ENCODE measurements at regions not wholly inside any gene's neighbourhood (a gene's known extent, or its start where the extent isn't known, plus 50 kb on each side); places are given as distances from the start of the nearest gene placed in this dataset.

DNA sequence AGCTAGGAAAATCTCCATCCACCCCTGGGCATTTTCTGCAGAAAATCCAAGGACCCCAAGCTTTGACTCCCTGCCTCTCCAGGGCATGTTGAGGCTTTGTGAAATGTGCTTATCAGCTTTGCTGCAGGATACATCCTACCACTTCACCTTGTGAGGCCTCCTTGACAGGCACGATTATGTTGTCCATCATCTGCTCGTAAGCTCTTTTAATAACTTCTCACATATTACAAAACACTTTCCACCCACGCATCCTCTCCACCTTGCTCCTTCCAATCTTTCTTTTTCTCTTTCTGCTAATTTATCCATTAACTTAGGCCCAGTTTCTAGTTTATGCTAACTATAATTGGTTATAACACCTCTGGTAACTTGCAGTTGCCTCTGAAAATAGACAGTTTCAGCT, 147.0 kb upstream of the MTNR1B start:
- 0 out of 2 replicates have a peak, but pooled peaks cover 3% of the 10 kb centered on the region for H3K4me1 ChIP-seq (ENCODE audit: insufficient read depth)
- Mint-ChIP-seq H3K36me3 (ENCODE audit: low read depth) (peaks cover 9% of the 10 kb centered on the region; the same call in 2 of the 3 replicates), H3K27ac (no peak overlapping the region), H3K27me3 (ENCODE audit: insufficient read depth, low read depth, poor library complexity) (no peaks in the 10 kb centered on the region), H3K4me3 (no peak overlapping the region), H3K4me1 (peaks cover 7% of the 10 kb centered on the region; the same call in 2 of the 3 replicates), H3K9me3 (no peaks in the 10 kb centered on the region)
- ATAC-seq, result no peak
- no peak overlapping the region for H3K4me3 ChIP-seq
- no peak overlapping the region for H3K4me2 ChIP-seq
- no peaks in the 10 kb centered on the region for H3K36me3 ChIP-seq (ENCODE audit: insufficient read depth)
- no peak for DNase-seq (ENCODE audit: low spot score)
- no peaks in the 10 kb centered on the region for H3K27me3 ChIP-seq (ENCODE audit: insufficient read depth)
- no peaks in the 10 kb centered on the region for H3K9me2 ChIP-seq (ENCODE audit: insufficient read depth)
- TF ChIP-seq NANOG (IDR thresholded peaks at IDR 0.05; ENCODE audit: borderline replicate concordance), result no peak
- no peak for TF ChIP-seq CREB1 (CRISPR knock-in tag; IDR thresholded peaks at IDR 0.05; ENCODE audit: low read depth)
- no peak for TF ChIP-seq POLR2AphosphoS5 (IDR thresholded peaks at IDR 0.05; ENCODE audit: low read depth)
- TF ChIP-seq, protein P1, sequence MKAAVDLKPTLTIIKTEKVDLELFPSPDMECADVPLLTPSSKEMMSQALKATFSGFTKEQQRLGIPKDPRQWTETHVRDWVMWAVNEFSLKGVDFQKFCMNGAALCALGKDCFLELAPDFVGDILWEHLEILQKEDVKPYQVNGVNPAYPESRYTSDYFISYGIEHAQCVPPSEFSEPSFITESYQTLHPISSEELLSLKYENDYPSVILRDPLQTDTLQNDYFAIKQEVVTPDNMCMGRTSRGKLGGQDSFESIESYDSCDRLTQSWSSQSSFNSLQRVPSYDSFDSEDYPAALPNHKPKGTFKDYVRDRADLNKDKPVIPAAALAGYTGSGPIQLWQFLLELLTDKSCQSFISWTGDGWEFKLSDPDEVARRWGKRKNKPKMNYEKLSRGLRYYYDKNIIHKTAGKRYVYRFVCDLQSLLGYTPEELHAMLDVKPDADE (IDR thresholded peaks at IDR 0.05), result no peak
- TF ChIP-seq ZNF114 (CRISPR knock-in tag; IDR thresholded peaks at IDR 0.05), result no peak
- no peak for TF ChIP-seq EZH2phosphoT487 (IDR thresholded peaks at IDR 0.05; ENCODE audit: unreplicated experiment)
- TF ChIP-seq, protein P2, sequence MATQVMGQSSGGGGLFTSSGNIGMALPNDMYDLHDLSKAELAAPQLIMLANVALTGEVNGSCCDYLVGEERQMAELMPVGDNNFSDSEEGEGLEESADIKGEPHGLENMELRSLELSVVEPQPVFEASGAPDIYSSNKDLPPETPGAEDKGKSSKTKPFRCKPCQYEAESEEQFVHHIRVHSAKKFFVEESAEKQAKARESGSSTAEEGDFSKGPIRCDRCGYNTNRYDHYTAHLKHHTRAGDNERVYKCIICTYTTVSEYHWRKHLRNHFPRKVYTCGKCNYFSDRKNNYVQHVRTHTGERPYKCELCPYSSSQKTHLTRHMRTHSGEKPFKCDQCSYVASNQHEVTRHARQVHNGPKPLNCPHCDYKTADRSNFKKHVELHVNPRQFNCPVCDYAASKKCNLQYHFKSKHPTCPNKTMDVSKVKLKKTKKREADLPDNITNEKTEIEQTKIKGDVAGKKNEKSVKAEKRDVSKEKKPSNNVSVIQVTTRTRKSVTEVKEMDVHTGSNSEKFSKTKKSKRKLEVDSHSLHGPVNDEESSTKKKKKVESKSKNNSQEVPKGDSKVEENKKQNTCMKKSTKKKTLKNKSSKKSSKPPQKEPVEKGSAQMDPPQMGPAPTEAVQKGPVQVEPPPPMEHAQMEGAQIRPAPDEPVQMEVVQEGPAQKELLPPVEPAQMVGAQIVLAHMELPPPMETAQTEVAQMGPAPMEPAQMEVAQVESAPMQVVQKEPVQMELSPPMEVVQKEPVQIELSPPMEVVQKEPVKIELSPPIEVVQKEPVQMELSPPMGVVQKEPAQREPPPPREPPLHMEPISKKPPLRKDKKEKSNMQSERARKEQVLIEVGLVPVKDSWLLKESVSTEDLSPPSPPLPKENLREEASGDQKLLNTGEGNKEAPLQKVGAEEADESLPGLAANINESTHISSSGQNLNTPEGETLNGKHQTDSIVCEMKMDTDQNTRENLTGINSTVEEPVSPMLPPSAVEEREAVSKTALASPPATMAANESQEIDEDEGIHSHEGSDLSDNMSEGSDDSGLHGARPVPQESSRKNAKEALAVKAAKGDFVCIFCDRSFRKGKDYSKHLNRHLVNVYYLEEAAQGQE (IDR thresholded peaks at IDR 0.05; ENCODE audit: unreplicated experiment), result no peak
- TF ChIP-seq ZNF331 (CRISPR knock-in tag; IDR thresholded peaks at IDR 0.05; ENCODE audit: low read depth), result no peak
- no peak for TF ChIP-seq JUNB (IDR thresholded peaks at IDR 0.05; ENCODE audit: unreplicated experiment)
- H3K79me2 ChIP-seq (replicated peaks; ENCODE audit: insufficient read depth), result no peaks in the 10 kb centered on the region
- H2AFZ ChIP-seq, result no peak overlapping the region
- no peaks in the 10 kb centered on the region for H3F3A ChIP-seq (replicated peaks; ENCODE audit: low read depth)
- no peak overlapping the region for H3K27ac ChIP-seq (ENCODE audit: low read depth)
- no peaks in the 10 kb centered on the region for H4K20me1 ChIP-seq (replicated peaks; ENCODE audit: insufficient read depth)

DNA sequence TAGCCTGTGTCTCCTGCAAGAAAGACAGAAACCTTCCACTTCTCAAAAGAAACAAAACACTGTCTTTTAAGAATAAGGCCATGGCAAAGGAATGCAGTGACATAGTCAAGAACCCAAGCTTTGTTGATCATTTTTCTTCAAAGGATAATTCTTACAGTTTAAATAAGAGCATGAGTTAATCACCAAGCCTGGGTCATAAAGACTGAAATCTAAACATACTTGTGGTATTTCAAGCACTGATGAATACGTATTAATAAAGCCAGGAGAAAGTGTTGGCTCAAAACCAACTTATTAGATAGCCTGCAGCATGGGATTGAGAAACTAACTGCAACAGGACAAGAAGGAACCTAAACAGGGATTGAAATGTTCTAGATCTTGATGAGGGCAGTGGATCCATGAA, 143.3 kb upstream of the MTNR1B start:
- H4K20me1 ChIP-seq (replicated peaks; ENCODE audit: insufficient read depth), result no peaks in the 10 kb centered on the region
- no peaks in the 10 kb centered on the region for H3K36me3 ChIP-seq (ENCODE audit: insufficient read depth)
- H3F3A ChIP-seq (replicated peaks; ENCODE audit: low read depth), result no peaks in the 10 kb centered on the region
- no peaks in the 10 kb centered on the region for H3K79me2 ChIP-seq (replicated peaks; ENCODE audit: insufficient read depth)
- Mint-ChIP-seq H3K4me3 (no peak overlapping the region), H3K9me3 (no peaks in the 10 kb centered on the region), H3K36me3 (ENCODE audit: low read depth) (peaks cover 10% of the 10 kb centered on the region; the same call in 1 of the 3 replicates), H3K27me3 (ENCODE audit: insufficient read depth, low read depth, poor library complexity) (no peaks in the 10 kb centered on the region), H3K27ac (no peak overlapping the region), H3K4me1 (peaks cover 26% of the 10 kb centered on the region)
- H3K9me2 ChIP-seq (ENCODE audit: insufficient read depth), result no peaks in the 10 kb centered on the region
- no peak overlapping the region for H3K4me2 ChIP-seq
- TF ChIP-seq ZNF331 (CRISPR knock-in tag; IDR thresholded peaks at IDR 0.05; ENCODE audit: low read depth), result no peak
- no peak for TF ChIP-seq JUNB (IDR thresholded peaks at IDR 0.05; ENCODE audit: unreplicated experiment)
- TF ChIP-seq, protein P2 (IDR thresholded peaks at IDR 0.05; ENCODE audit: unreplicated experiment), result no peak
- H2AFZ ChIP-seq, result no peak overlapping the region
- H3K4me3 ChIP-seq, result no peak overlapping the region
- H3K27me3 ChIP-seq (ENCODE audit: insufficient read depth), result no peaks in the 10 kb centered on the region
- no peak overlapping the region for H3K27ac ChIP-seq (ENCODE audit: low read depth)
- ATAC-seq (no peak), DNase-seq (ENCODE audit: low spot score) (no peak)
- peaks cover 16% of the 10 kb centered on the region for H3K4me1 ChIP-seq (ENCODE audit: insufficient read depth)

All from GM23338 (cell line).